Stimulated activated effector memory CD8-positive, alpha-beta T cell treated with anti-CD3 and anti-CD28 coated beads, Interleukin-12 subunit alpha, Interleukin-12 subunit beta, amount 100 ng/mL, for 72 hours (primary cell): ENCODE measurements at regions not wholly inside any gene's neighbourhood (a gene's known extent, or its start where the extent isn't known, plus 50 kb on each side); places are given as distances from the start of the nearest gene placed in this dataset.
"Not testable (repeated sequence)": the region's sequence is repeated elsewhere in the genome, so short reads cannot be mapped to it uniquely, and the experiment has no call there.

ENCODE experiments used
- ATAC-seq: fragments of 150-1000 bp; cut with Tn5 transposase; 2 replicates; pipeline ENCODE4 v1.10.0; 2021
- DNase-seq, 2 donors: peaks; one replicate each; pipeline ENCODE4 v3.0.0; 2021 to 2022; ENCODE audit warnings: low spot score in 2 of 2
- H3K27ac Mint-ChIP-seq: one replicate; pipeline ENCODE4 v1.8.0; 2022; ENCODE audit warnings: mild to moderate bottlenecking, mixed read lengths
- H3K36me3 Mint-ChIP-seq: one replicate; pipeline ENCODE4 v1.8.0; 2022; ENCODE audit warnings: mild to moderate bottlenecking, mixed read lengths
- H3K4me1 Mint-ChIP-seq: one replicate; pipeline ENCODE4 v1.8.0; 2022; ENCODE audit warnings: mixed read lengths
- H3K4me3 Mint-ChIP-seq: one replicate; pipeline ENCODE4 v1.8.0; 2022; ENCODE audit warnings: mild to moderate bottlenecking, mixed read lengths
- H3K9me3 Mint-ChIP-seq: one replicate; pipeline ENCODE4 v1.8.0; 2022; ENCODE audit warnings: mixed read lengths

- no peaks in the 10 kb centered on the region for H3K4me1 Mint-ChIP-seq
- no peaks in the 10 kb centered on the region for H3K36me3 Mint-ChIP-seq
- H3K27ac Mint-ChIP-seq, result no peak overlapping the region
- H3K4me3 Mint-ChIP-seq, result no peak overlapping the region
- DNase-seq (no peak), ATAC-seq (no peak)
- peaks cover 3% of the 10 kb centered on the region for H3K9me3 Mint-ChIP-seq
Measured at GRCh38 chr6:109902870-109903269, 75.2 kb upstream of the GPR6 start.

- ATAC-seq, result no peak
- DNase-seq, result no peak
- Mint-ChIP-seq H3K4me3 (no peak overlapping the region), H3K27ac (no peak overlapping the region), H3K9me3 (peaks cover 3% of the 10 kb centered on the region), H3K36me3 (no peaks in the 10 kb centered on the region), H3K4me1 (no peaks in the 10 kb centered on the region)
Measured at GRCh38 chr6:109910571-109910970, 67.5 kb upstream of the GPR6 start.

DNA sequence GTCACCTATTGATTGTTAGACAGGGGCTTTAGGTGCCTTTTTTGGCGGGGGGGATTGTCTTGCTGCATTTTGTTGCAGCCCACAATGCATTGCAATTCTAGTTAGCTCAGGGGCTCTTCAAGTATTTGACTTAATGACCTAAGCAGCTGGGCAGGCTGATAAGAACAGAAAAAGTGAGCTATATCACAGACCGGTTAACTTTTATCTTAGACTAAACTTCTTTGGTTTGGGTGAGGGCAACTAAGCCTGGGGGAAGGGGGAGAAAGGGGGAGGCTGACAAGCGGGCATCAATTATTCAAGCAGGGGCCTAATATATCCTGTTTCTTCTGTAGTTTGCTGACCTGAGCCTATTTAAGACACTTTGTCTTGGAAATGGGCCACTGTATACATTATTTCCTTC lies 66.0 kb upstream of the GPR6 start:
- Mint-ChIP-seq H3K27ac (no peak overlapping the region), H3K4me3 (no peak overlapping the region), H3K36me3 (no peaks in the 10 kb centered on the region), H3K9me3 (no peaks in the 10 kb centered on the region), H3K4me1 (no peaks in the 10 kb centered on the region)
- ATAC-seq, result no peak
- DNase-seq, result no peak

DNA sequence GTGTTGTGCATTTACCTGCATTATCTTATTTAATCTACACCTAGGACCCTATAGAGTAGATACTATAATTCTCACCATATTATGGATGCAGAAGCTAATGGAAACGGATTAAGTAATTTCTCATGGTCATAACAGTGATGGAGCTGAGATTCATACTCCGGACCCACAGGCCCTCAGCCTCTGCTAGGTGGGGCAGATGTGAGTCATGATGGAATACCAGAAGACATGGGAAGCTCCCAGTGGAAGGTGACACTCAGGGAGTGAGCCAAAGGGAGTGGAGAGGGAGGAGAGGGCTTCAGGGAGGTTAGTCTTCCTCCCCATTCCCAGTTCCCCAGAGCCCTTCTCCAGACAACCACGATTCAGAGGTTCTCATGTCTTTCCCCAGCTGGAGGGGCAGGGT lies 65.2 kb upstream of the GPR6 start:
- H3K36me3 Mint-ChIP-seq, result no peaks in the 10 kb centered on the region
- no peak overlapping the region for H3K27ac Mint-ChIP-seq
- H3K9me3 Mint-ChIP-seq, result no peaks in the 10 kb centered on the region
- H3K4me1 Mint-ChIP-seq, result no peaks in the 10 kb centered on the region
- H3K4me3 Mint-ChIP-seq, result no peak overlapping the region
- ATAC-seq (no peak), DNase-seq (no peak)

- H3K27ac Mint-ChIP-seq, DNase-seq, H3K4me3 Mint-ChIP-seq, H3K36me3 Mint-ChIP-seq, ATAC-seq, H3K4me1 Mint-ChIP-seq, H3K9me3 Mint-ChIP-seq: not testable (repeated sequence)
Measured at GRCh38 chr6:109915748-109916147, 62.4 kb upstream of the GPR6 start.

- ATAC-seq, result no peak
- Mint-ChIP-seq H3K27ac (no peak overlapping the region), H3K36me3 (no peaks in the 10 kb centered on the region), H3K4me1 (no peaks in the 10 kb centered on the region), H3K9me3 (no peaks in the 10 kb centered on the region), H3K4me3 (no peak overlapping the region)
- DNase-seq, result no peak
Measured at GRCh38 chr6:109916759-109917158, 61.4 kb upstream of the GPR6 start.

- Mint-ChIP-seq H3K9me3 (no peaks in the 10 kb centered on the region), H3K36me3 (no peaks in the 10 kb centered on the region), H3K4me3 (no peak overlapping the region), H3K27ac (no peak overlapping the region), H3K4me1 (no peaks in the 10 kb centered on the region)
- ATAC-seq (no peak), DNase-seq (no peak)
Measured at GRCh38 chr6:109918227-109918626, 59.9 kb upstream of the GPR6 start.

DNA sequence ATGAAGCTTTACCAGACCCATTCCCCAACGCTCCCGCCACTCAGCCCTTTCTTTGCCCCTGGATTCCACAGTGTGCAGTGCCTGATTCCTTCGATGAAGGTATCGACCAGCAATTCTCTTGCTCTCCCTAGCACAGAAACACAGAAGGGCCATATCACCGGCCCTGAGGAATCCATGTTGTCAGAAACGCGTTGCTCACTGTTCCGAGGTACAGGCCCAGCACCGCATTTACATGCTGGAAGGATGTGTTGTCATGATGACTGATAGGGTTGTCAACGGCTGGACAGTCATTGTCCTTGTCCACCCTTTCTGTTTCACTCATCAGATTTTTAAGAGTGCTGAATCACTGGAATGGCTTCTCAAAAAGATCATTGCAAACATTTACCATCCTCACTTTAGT lies 57.2 kb upstream of the GPR6 start:
- ATAC-seq, result no peak
- H3K36me3 Mint-ChIP-seq, result no peaks in the 10 kb centered on the region
- H3K27ac Mint-ChIP-seq, result no peak overlapping the region
- no peak overlapping the region for H3K4me3 Mint-ChIP-seq
- no peaks in the 10 kb centered on the region for H3K9me3 Mint-ChIP-seq
- no peaks in the 10 kb centered on the region for H3K4me1 Mint-ChIP-seq
- no peak for DNase-seq

GRCh38 chr6:109922851-109923250 lies 55.3 kb upstream of the GPR6 start:
- H3K4me3 Mint-ChIP-seq, result no peak overlapping the region
- no peak for DNase-seq
- no peaks in the 10 kb centered on the region for H3K9me3 Mint-ChIP-seq
- H3K36me3 Mint-ChIP-seq, result no peaks in the 10 kb centered on the region
- no peak overlapping the region for H3K27ac Mint-ChIP-seq
- H3K4me1 Mint-ChIP-seq, result no peaks in the 10 kb centered on the region
- ATAC-seq, result no peak

GRCh38 chr6:109925075-109925474 lies 53.0 kb upstream of the GPR6 start:
- no peaks in the 10 kb centered on the region for H3K9me3 Mint-ChIP-seq
- ATAC-seq (no peak), DNase-seq (no peak)
- no peak overlapping the region for H3K27ac Mint-ChIP-seq
- H3K4me3 Mint-ChIP-seq, result no peak overlapping the region
- H3K4me1 Mint-ChIP-seq, result no peaks in the 10 kb centered on the region
- H3K36me3 Mint-ChIP-seq, result no peaks in the 10 kb centered on the region

DNA sequence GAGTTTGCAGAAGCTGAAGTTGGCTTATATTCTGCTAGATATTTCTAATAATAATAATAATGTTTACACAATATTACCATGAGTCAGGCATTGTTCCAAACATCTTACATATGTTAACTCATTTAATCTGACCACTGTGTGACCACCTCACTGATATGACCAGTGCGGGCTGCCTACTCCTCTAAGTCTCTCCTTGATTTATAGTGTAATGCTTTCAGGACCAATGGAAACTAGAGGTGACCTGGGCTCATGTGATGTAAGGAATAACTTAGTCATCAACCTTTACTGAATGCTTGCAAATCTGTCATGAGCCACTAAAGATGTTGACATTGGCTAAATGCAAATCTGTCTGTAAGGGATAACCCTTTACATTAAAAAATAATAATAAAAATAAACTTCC lies 51.1 kb upstream of the GPR6 start:
- ATAC-seq (no peak), DNase-seq (no peak)
- H3K27ac Mint-ChIP-seq, result no peak overlapping the region
- H3K4me3 Mint-ChIP-seq, result no peak overlapping the region
- no peaks in the 10 kb centered on the region for H3K36me3 Mint-ChIP-seq
- H3K4me1 Mint-ChIP-seq, result no peaks in the 10 kb centered on the region
- H3K9me3 Mint-ChIP-seq, result no peaks in the 10 kb centered on the region
